Osteocyte (in vitro differentiated cells): ENCODE measurements at regions not wholly inside any gene's neighbourhood (a gene's known extent, or its start where the extent isn't known, plus 50 kb on each side); places are given as distances from the start of the nearest gene placed in this dataset.
A peak's percentile ranks its signal among the peaks of the same experiment; 100 is the strongest.

Source experiments
- DNase-seq: peaks from one replicate; pipeline ENCODE4 v3.0.0; 2021; ENCODE audit warnings: mixed read lengths; ENCODE audit not compliant: unreplicated experiment; ENCODE audit errors: extremely low spot score
- H3K27ac Mint-ChIP-seq: one replicate; pipeline ENCODE4 v1.8.0; 2021; ENCODE audit warnings: mild to moderate bottlenecking, mixed read lengths; ENCODE audit not compliant: unreplicated experiment
- H3K27me3 Mint-ChIP-seq: one replicate; pipeline ENCODE4 v1.8.0; 2021; ENCODE audit warnings: mixed read lengths; ENCODE audit not compliant: unreplicated experiment
- H3K36me3 Mint-ChIP-seq: one replicate; pipeline ENCODE4 v1.8.0; 2021; ENCODE audit warnings: mixed read lengths; ENCODE audit not compliant: unreplicated experiment
- H3K4me1 Mint-ChIP-seq: one replicate; pipeline ENCODE4 v1.8.0; 2021; ENCODE audit warnings: mixed read lengths; ENCODE audit not compliant: unreplicated experiment
- H3K4me3 Mint-ChIP-seq: one replicate; pipeline ENCODE4 v1.8.0; 2021; ENCODE audit warnings: mild to moderate bottlenecking, moderate library complexity, mixed read lengths; ENCODE audit not compliant: unreplicated experiment
- H3K9me3 Mint-ChIP-seq: one replicate; pipeline ENCODE4 v1.8.0; 2021; ENCODE audit warnings: mixed read lengths; ENCODE audit not compliant: unreplicated experiment
- CTCF ChIP-seq: fragments of 200-600 bp; sonication (generic); IDR thresholded peaks from 2 replicates; pipeline ENCODE4 v1.5.0; 2021; ENCODE audit warnings: antibody characterized with exemption, mild to moderate bottlenecking, moderate library complexity

- Mint-ChIP-seq H3K27ac (no peak overlapping the region), H3K36me3 (no peaks in the 10 kb centered on the region)
Measured at GRCh38 chr2:129906861-129907235, 72.6 kb upstream of the RAB6C start.

GRCh38 chr2:129907256-129907998, 72.0 kb upstream of the RAB6C start:
- H3K27me3 Mint-ChIP-seq: no peaks in the 10 kb centered on the region
- peak; percentile 78 for DNase-seq

More at GRCh38 chr2:129906861-129907235, 72.6 kb upstream of the RAB6C start:
- no peaks in the 10 kb centered on the region for H3K27me3 Mint-ChIP-seq
- no peak for TF ChIP-seq CTCF
- H3K4me3 Mint-ChIP-seq: no peak overlapping the region
- no peaks in the 10 kb centered on the region for H3K9me3 Mint-ChIP-seq
- DNase-seq: no peak
- no peaks in the 10 kb centered on the region for H3K4me1 Mint-ChIP-seq

GRCh38 chr2:129908721-129909373, 70.6 kb upstream of the RAB6C start:
- H3K4me1 Mint-ChIP-seq: no peaks in the 10 kb centered on the region
- H3K4me3 Mint-ChIP-seq: no peak overlapping the region
- H3K27me3 Mint-ChIP-seq: no peaks in the 10 kb centered on the region
- no peak overlapping the region for H3K27ac Mint-ChIP-seq
- DNase-seq: peak; percentile 80
- no peak for TF ChIP-seq CTCF
- H3K36me3 Mint-ChIP-seq: no peaks in the 10 kb centered on the region
- H3K9me3 Mint-ChIP-seq: no peaks in the 10 kb centered on the region

More at GRCh38 chr2:129907256-129907998, 72.0 kb upstream of the RAB6C start:
- TF ChIP-seq CTCF: no peak
- Mint-ChIP-seq H3K27ac (no peak overlapping the region), H3K4me3 (no peak overlapping the region), H3K36me3 (no peaks in the 10 kb centered on the region), H3K4me1 (no peaks in the 10 kb centered on the region), H3K9me3 (no peaks in the 10 kb centered on the region)

GRCh38 chr2:129909651-129910418, 69.6 kb upstream of the RAB6C start:
- H3K27ac Mint-ChIP-seq: no peak overlapping the region
- no peaks in the 10 kb centered on the region for H3K9me3 Mint-ChIP-seq
- no peaks in the 10 kb centered on the region for H3K36me3 Mint-ChIP-seq
- H3K27me3 Mint-ChIP-seq: no peaks in the 10 kb centered on the region
- H3K4me1 Mint-ChIP-seq: no peaks in the 10 kb centered on the region
- H3K4me3 Mint-ChIP-seq: no peak overlapping the region
- peak; percentile 75 for DNase-seq
- no peak for TF ChIP-seq CTCF
